H9 (cell line): ENCODE measurements at regions not wholly inside any gene's neighbourhood (a gene's known extent, or its start where the extent isn't known, plus 50 kb on each side); places are given as distances from the start of the nearest gene placed in this dataset.

Source experiments
- DNase-seq: peaks from one replicate; pipeline ENCODE4 v3.0.0-alpha.2; 2017
- H2AFZ ChIP-seq: one replicate; pipeline ENCODE4 v1.6.1; 2013; ENCODE audit warnings: mild to moderate bottlenecking, low read length, control low read depth, moderate library complexity
- H2AK5ac ChIP-seq: 2 replicates; pipeline ENCODE4 v1.6.1; 2013; ENCODE audit warnings: low read length, control low read depth, mixed read lengths; ENCODE audit not compliant: insufficient read length
- H2BK120ac ChIP-seq: one replicate; pipeline ENCODE4 v1.6.1; 2013; ENCODE audit warnings: low read depth, mild to moderate bottlenecking, low read length, control low read depth, inconsistent platforms; ENCODE audit not compliant: poor library complexity, severe bottlenecking
- H2BK12ac ChIP-seq: 2 replicates; pipeline ENCODE4 v1.6.1; 2013; ENCODE audit warnings: low read length, control low read depth, mixed read lengths, low read depth; ENCODE audit not compliant: insufficient read length
- H2BK15ac ChIP-seq: 2 replicates; pipeline ENCODE4 v1.6.1; 2013; ENCODE audit warnings: low read depth, low read length, control low read depth
- H2BK20ac ChIP-seq: one replicate; pipeline ENCODE4 v1.6.1; 2013; ENCODE audit warnings: low read depth, mild to moderate bottlenecking, low read length, control low read depth, inconsistent platforms; ENCODE audit not compliant: poor library complexity, severe bottlenecking
- H2BK5ac ChIP-seq: 2 replicates; pipeline ENCODE4 v1.6.1; 2013; ENCODE audit warnings: low read length, control low read depth, mixed read lengths; ENCODE audit not compliant: insufficient read length
- H3K14ac ChIP-seq: 2 replicates; pipeline ENCODE4 v1.6.1; 2013; ENCODE audit warnings: low read length, control low read depth; ENCODE audit not compliant: insufficient read depth
- H3K18ac ChIP-seq: 2 replicates; pipeline ENCODE4 v1.6.1; 2013; ENCODE audit warnings: low read depth, mild to moderate bottlenecking, mixed read lengths, low read length, control low read depth; ENCODE audit not compliant: insufficient read length
- H3K23ac ChIP-seq: 2 replicates; pipeline ENCODE4 v1.6.1; 2013; ENCODE audit warnings: low read length, control low read depth, mixed read lengths, low read depth; ENCODE audit not compliant: insufficient read length
- H3K23me2 ChIP-seq: 2 replicates; pipeline ENCODE4 v1.6.1; 2013; ENCODE audit warnings: low read depth, mild to moderate bottlenecking, mixed read lengths, low read length, control low read depth; ENCODE audit not compliant: insufficient read length, poor library complexity, severe bottlenecking
- H3K27ac ChIP-seq: 2 replicates; pipeline ENCODE4 v1.5.1; 2013; ENCODE audit warnings: low read length, control low read depth, mixed read lengths, low read depth; ENCODE audit not compliant: insufficient read length
- H3K27me3 ChIP-seq: 2 replicates; pipeline ENCODE4 v1.6.1; 2013; ENCODE audit warnings: low read length, control low read depth, inconsistent platforms; ENCODE audit not compliant: insufficient read depth
- H3K4ac ChIP-seq: 2 replicates; pipeline ENCODE4 v1.6.1; 2013; ENCODE audit warnings: low read depth, mild to moderate bottlenecking, control low read depth, inconsistent platforms, low read length, moderate library complexity
- H3K4me1 ChIP-seq: 2 replicates; pipeline ENCODE4 v1.6.1; 2013; ENCODE audit warnings: low read length, control low read depth, inconsistent platforms; ENCODE audit not compliant: insufficient read depth
- H3K4me2 ChIP-seq: 2 replicates; pipeline ENCODE4 v1.6.1; 2013; ENCODE audit warnings: low read length, control low read depth, mixed read lengths; ENCODE audit not compliant: insufficient read length, insufficient read depth
- H3K56ac ChIP-seq: 2 replicates; pipeline ENCODE4 v1.6.1; 2013; ENCODE audit warnings: low read depth, mild to moderate bottlenecking, mixed read lengths, low read length, control low read depth; ENCODE audit not compliant: insufficient read length
- H3K79me1 ChIP-seq: 2 replicates; pipeline ENCODE4 v1.6.1; 2013; ENCODE audit warnings: low read depth, mild to moderate bottlenecking, moderate library complexity, low read length, control low read depth, inconsistent platforms; ENCODE audit not compliant: insufficient read depth, poor library complexity, severe bottlenecking
- H3K79me2 ChIP-seq: 2 replicates; pipeline ENCODE4 v1.6.1; 2013; ENCODE audit warnings: low read length, control low read depth, inconsistent platforms; ENCODE audit not compliant: insufficient read depth
- H3K9ac ChIP-seq: 2 replicates; pipeline ENCODE4 v1.6.1; 2013; ENCODE audit warnings: low read length, control low read depth, mixed read lengths; ENCODE audit not compliant: insufficient read length; ENCODE audit errors: extremely low read depth
- H3K9me3 ChIP-seq: one replicate; pipeline ENCODE4 v1.6.1; 2013; ENCODE audit warnings: low read depth, low read length, inconsistent platforms; ENCODE audit not compliant: control insufficient read depth
- H3T11ph ChIP-seq: one replicate; pipeline ENCODE4 v1.6.1; 2013; ENCODE audit warnings: mild to moderate bottlenecking, low read length, control low read depth, inconsistent platforms
- H4K20me1 ChIP-seq: one replicate; pipeline ENCODE4 v1.6.1; 2013; ENCODE audit not compliant: control insufficient read depth, insufficient read length, insufficient read depth
- H4K5ac ChIP-seq: 2 replicates; pipeline ENCODE4 v1.6.1; 2013; ENCODE audit warnings: low read depth, mild to moderate bottlenecking, mixed read lengths, low read length, control low read depth; ENCODE audit not compliant: insufficient read length
- H4K8ac ChIP-seq: replicated peaks from 2 replicates; pipeline ENCODE4 v1.6.1; 2013; ENCODE audit warnings: low read length, control low read depth, mixed read lengths, low read depth; ENCODE audit not compliant: insufficient read length
- H4K91ac ChIP-seq: 2 replicates; pipeline ENCODE4 v1.6.1; 2013; ENCODE audit warnings: low read depth, mild to moderate bottlenecking, moderate library complexity, mixed read lengths, low read length, control low read depth; ENCODE audit not compliant: insufficient read length
- H3K27ac Mint-ChIP-seq, 3 experiments: 2 replicates in 2 of 3; 3 replicates in 1 of 3; pipeline ENCODE4 v1.8.0; 2020 to 2021; ENCODE audit warnings: mixed read lengths in 3 of 3, mild to moderate bottlenecking in 1 of 3, moderate library complexity in 1 of 3
- H3K27me3 Mint-ChIP-seq: 2 replicates; pipeline ENCODE4 v1.8.0; 2021; ENCODE audit warnings: low read depth, mild to moderate bottlenecking, moderate library complexity, mixed read lengths
- H3K36me3 Mint-ChIP-seq, 3 experiments: 2 replicates in 2 of 3; 3 replicates in 1 of 3; pipeline ENCODE4 v1.8.0; 2020 to 2021; ENCODE audit warnings: low read depth in 3 of 3, mixed read lengths in 3 of 3; ENCODE audit not compliant: insufficient read depth in 1 of 3
- H3K4me1 Mint-ChIP-seq, 2 experiments: 2 replicates each; pipeline ENCODE4 v1.8.0; 2020; ENCODE audit warnings: mixed read lengths in 2 of 2
- H3K4me3 Mint-ChIP-seq, 2 experiments: 2 replicates in 1 of 2; 3 replicates in 1 of 2; pipeline ENCODE4 v1.8.0; 2020 to 2021; ENCODE audit warnings: mild to moderate bottlenecking in 2 of 2, mixed read lengths in 2 of 2, moderate library complexity in 1 of 2
- H3K9me3 Mint-ChIP-seq, 2 experiments: 2 replicates in 1 of 2; 3 replicates in 1 of 2; pipeline ENCODE4 v1.8.0; 2020; ENCODE audit warnings: mild to moderate bottlenecking in 2 of 2, mixed read lengths in 2 of 2, moderate library complexity in 1 of 2
- WGBS: extraction: QIAGEN DNeasy Blood & Tissue Kit; methylation state at CpG from one replicate; pipeline ENCODE4 v1.1.7; 2013; ENCODE audit warnings: missing lambda C conversion rate, low lambda C conversion rate, mixed read lengths; ENCODE audit not compliant: insufficient read length; ENCODE audit errors: extremely low coverage; 5-methylcytosine and 5-hydroxymethylcytosine counted together
- TF ChIP-seq, protein P1 (sequence below): fragments of 200-600 bp; sonication (generic); conservative IDR thresholded peaks from 3 replicates; pipeline ENCODE4 v1.8.0; 2021; ENCODE audit warnings: antibody characterized with exemption, mild to moderate bottlenecking

DNA sequence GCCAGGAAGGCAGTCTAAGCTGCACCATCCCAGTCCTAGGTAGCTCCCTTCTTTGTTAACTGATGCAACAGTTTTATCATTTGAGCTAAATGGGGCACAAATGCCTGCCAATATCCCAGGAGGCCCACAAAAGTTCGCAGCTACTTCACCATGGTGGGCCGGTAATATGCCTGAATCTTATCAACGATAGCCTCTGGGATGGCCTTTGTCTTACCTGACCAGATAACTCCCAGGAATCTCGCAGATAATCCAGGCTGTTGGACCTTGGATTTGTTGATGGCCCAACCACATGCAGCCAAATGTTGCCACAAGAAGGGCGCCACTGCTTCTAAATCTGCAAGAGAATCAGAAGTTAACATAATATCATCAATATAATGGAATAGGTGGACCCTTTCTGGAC lies 83.8 kb upstream of the ATP10B start:
- H2BK12ac ChIP-seq = no peak overlapping the region
- no peaks in the 10 kb centered on the region for H3K9me3 Mint-ChIP-seq
- no peak overlapping the region for H3K27ac Mint-ChIP-seq
- no peak overlapping the region for H3K14ac ChIP-seq
- H3K4me2 ChIP-seq = no peak overlapping the region
- H3K27me3 ChIP-seq = no peaks in the 10 kb centered on the region
- H4K5ac ChIP-seq = no peak overlapping the region
- H4K91ac ChIP-seq = no peak overlapping the region
- H3K27ac ChIP-seq = no peak overlapping the region
- no peaks in the 10 kb centered on the region for H3K9me3 ChIP-seq
- no peaks in the 10 kb centered on the region; the same call in 1 of the 2 replicates for H3K27me3 Mint-ChIP-seq
- DNase-seq = no peak
- no peak overlapping the region for H2BK20ac ChIP-seq
- no peaks in the 10 kb centered on the region for H3K79me2 ChIP-seq
- no peaks in the 10 kb centered on the region; a peak in 1 of 7 replicates for H3K36me3 Mint-ChIP-seq
- H2BK5ac ChIP-seq = no peak overlapping the region
- no peak overlapping the region for H3K4ac ChIP-seq
- WGBS = no CpG with 5 or more reads among the region's 5 CpGs
- no peak overlapping the region for H3T11ph ChIP-seq
- H4K20me1 ChIP-seq = no peaks in the 10 kb centered on the region
- H2AFZ ChIP-seq = no peak overlapping the region
- peaks cover 4 to 5% of the 10 kb centered on the region in 2 experiments for H3K4me1 Mint-ChIP-seq
- no peaks in the 10 kb centered on the region for H3K79me1 ChIP-seq
- no peak overlapping the region for H3K23ac ChIP-seq
- TF ChIP-seq, protein P1, sequence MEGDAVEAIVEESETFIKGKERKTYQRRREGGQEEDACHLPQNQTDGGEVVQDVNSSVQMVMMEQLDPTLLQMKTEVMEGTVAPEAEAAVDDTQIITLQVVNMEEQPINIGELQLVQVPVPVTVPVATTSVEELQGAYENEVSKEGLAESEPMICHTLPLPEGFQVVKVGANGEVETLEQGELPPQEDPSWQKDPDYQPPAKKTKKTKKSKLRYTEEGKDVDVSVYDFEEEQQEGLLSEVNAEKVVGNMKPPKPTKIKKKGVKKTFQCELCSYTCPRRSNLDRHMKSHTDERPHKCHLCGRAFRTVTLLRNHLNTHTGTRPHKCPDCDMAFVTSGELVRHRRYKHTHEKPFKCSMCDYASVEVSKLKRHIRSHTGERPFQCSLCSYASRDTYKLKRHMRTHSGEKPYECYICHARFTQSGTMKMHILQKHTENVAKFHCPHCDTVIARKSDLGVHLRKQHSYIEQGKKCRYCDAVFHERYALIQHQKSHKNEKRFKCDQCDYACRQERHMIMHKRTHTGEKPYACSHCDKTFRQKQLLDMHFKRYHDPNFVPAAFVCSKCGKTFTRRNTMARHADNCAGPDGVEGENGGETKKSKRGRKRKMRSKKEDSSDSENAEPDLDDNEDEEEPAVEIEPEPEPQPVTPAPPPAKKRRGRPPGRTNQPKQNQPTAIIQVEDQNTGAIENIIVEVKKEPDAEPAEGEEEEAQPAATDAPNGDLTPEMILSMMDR = no peak
- H2BK15ac ChIP-seq = no peak overlapping the region
- no peaks in the 10 kb centered on the region for H3K23me2 ChIP-seq
- no peak overlapping the region for H3K56ac ChIP-seq
- no peak overlapping the region for H3K4me3 Mint-ChIP-seq
- H3K9ac ChIP-seq = no peak overlapping the region
- no peak overlapping the region for H3K18ac ChIP-seq
- H4K8ac ChIP-seq = no peak overlapping the region
- H2AK5ac ChIP-seq = no peak overlapping the region
- H3K4me1 ChIP-seq = no peaks in the 10 kb centered on the region
- H2BK120ac ChIP-seq = no peak overlapping the region
